ENCODE measurements at regions not wholly inside any gene's neighbourhood (a gene's known extent, or its start where the extent isn't known, plus 50 kb on each side); places are given as distances from the start of the nearest gene placed in this dataset.

DNA sequence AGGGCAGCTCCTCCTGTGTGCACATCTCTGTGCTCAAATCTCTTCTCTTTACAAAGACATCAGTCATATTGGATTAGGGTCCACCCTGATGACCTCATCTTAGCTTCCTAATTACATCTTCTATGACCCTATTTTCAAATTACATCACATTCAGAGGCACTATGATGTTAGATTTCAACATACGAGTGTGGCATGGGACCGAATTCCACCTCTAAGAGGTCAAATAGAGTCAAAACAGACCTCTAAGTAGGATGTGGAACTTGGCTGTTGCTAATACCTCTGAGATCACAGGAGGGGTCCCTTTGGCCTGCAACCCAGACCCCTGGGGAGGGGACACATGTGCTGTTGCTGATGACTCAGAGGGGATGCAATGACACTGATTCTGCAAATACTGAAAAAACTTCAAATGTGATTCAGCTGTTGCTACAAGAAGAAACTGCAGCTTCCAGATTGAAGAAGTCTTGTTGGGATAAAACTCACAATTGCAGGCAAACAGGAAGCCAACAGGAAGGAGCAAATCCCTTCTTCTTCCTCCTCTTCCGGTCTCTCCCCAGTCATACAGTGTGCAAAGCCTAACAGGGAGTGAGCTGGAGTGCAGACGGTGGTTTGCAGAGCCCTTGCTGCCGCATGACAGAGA lies 216.2 kb downstream of the MYLK4 start:
- ATAC-seq (replicated peaks in 1 of 4) (no peak), DNase-seq (no peak)
- H3K9me3 Mint-ChIP-seq, result peaks cover 0 to 4% (median 0%) of the 10 kb centered on the region in 3 donors
- H3K27ac Mint-ChIP-seq, result no peak overlapping the region
- H3K4me3 ChIP-seq (ENCODE audit: control insufficient read depth in 1 of 2, extremely low read depth in 1 of 2, low read length in 1 of 2), result no peak overlapping the region
- WGBS (ENCODE audit: insufficient coverage), result 80% methylated on average over 1 of the region's 5 CpGs
- no peak overlapping the region for H3K4me3 Mint-ChIP-seq
- no peaks in the 10 kb centered on the region for H3K4me1 Mint-ChIP-seq
- H3K27ac ChIP-seq (ENCODE audit: low read length), result no peak overlapping the region
- no peaks in the 10 kb centered on the region for H3K9me3 ChIP-seq
- peaks cover 54 to 65% of the 10 kb centered on the region in 2 donors for H3K27me3 Mint-ChIP-seq
- no peaks in the 10 kb centered on the region for H3K36me3 ChIP-seq (ENCODE audit: control insufficient read depth in 2 of 2, extremely low read depth in 1 of 2, insufficient read depth in 1 of 2, low read length in 1 of 2)
- peaks cover 2 to 32% of the 10 kb centered on the region in 2 experiments for H3K27me3 ChIP-seq (replicated peaks in 1 of 2; ENCODE audit: control insufficient read depth in 2 of 2, extremely low read depth in 1 of 2, insufficient read depth in 2 of 2, low read length in 1 of 2)
- H3K4me1 ChIP-seq (ENCODE audit: control insufficient read depth in 1 of 2, extremely low read depth in 1 of 2, insufficient read depth in 2 of 2, low read length in 2 of 2), result no peaks in the 10 kb centered on the region
- ChIA-PET POLR2A (no interaction called here), CTCF (no interaction called here)
- no peaks in the 10 kb centered on the region for H3K36me3 Mint-ChIP-seq

DNA sequence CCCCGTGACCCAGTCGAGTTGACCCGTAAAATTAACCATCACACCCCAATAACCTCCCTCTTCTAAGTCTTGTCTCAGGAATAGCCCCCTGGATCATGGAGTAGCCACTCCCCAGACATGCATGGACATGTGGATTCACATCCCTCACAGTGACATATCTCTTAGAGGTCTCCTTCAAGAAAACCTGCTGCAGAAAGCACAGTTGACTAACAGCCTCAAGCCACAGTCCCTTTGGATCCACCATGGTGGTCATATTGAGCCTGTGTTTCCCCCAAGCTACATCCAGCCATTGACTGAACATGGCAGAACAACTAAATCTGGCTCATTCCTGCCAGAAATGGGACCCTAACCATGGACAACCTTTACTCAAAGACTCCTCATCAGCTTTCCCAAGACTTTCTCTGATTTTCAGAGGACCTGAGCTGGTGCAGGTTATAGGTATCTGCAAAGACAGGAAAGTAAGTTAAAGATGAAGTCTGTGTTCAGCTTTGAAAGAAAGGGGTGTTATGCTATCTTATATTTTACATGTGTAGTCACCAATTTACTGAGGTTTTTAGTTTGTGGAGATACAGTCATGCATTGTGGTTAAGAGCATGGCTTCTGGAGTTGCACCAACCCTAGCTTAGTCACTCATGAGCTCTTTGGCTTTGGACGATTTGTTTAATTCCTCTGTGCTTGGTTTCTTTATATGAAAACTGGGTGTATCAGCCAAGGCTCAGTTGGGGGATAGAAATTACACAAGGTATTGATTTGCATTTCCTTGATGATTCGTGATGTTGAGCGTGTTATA lies 219.1 kb downstream of the MYLK4 start:
- no peak for DNase-seq
- Mint-ChIP-seq H3K36me3 (no peaks in the 10 kb centered on the region), H3K9me3 (peaks cover 0 to 5% (median 0%) of the 10 kb centered on the region in 3 donors), H3K27me3 (peaks cover 42 to 51% of the 10 kb centered on the region in 2 donors), H3K4me1 (no peaks in the 10 kb centered on the region), H3K4me3 (no peak overlapping the region), H3K27ac (no peak overlapping the region)
- no peaks in the 10 kb centered on the region for H3K4me1 ChIP-seq (ENCODE audit: control insufficient read depth in 1 of 2, extremely low read depth in 1 of 2, insufficient read depth in 2 of 2, low read length in 2 of 2)
- H3K4me3 ChIP-seq (ENCODE audit: control insufficient read depth in 1 of 2, extremely low read depth in 1 of 2, low read length in 1 of 2), result no peak overlapping the region
- no peak overlapping the region for H3K27ac ChIP-seq (ENCODE audit: low read length)
- peaks cover 0 to 29% of the 10 kb centered on the region in 2 experiments for H3K27me3 ChIP-seq (replicated peaks in 1 of 2; ENCODE audit: control insufficient read depth in 2 of 2, extremely low read depth in 1 of 2, insufficient read depth in 2 of 2, low read length in 1 of 2)
- ATAC-seq (replicated peaks in 1 of 4), result no peak
- H3K9me3 ChIP-seq, result no peaks in the 10 kb centered on the region
- ChIA-PET POLR2A (no interaction called here), CTCF (no interaction called here)
- H3K36me3 ChIP-seq (ENCODE audit: control insufficient read depth in 2 of 2, extremely low read depth in 1 of 2, insufficient read depth in 1 of 2, low read length in 1 of 2), result no peaks in the 10 kb centered on the region
- WGBS (ENCODE audit: insufficient coverage), result 66% methylated on average over 3 of the region's 6 CpGs

DNA sequence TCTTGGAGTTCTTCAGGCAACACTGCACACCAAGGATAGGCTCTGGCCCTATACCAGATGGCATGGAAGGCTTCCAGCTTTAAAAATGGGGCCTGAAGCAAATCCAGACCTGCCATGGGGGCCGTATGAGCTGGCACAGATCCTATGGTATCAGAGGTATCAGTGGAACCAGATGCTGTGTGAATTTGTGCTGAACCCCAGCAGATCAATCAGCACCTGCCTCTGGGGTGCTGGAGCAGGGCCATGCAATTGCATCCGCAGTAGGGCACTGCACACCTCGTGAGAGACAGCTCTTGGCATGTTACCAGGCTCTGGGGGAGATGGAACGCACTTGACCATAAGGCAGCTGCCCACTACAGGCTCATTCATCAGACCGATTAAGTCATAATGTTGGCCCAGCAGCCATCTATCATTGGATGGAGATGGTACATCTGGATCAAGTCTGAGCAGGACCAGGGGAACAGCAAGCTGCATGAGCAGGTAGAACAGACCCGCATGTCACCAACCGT lies 221.5 kb downstream of the MYLK4 start:
- no peaks in the 10 kb centered on the region for H3K4me1 Mint-ChIP-seq
- no peaks in the 10 kb centered on the region for H3K4me1 ChIP-seq (ENCODE audit: control insufficient read depth in 1 of 2, extremely low read depth in 1 of 2, insufficient read depth in 2 of 2, low read length in 2 of 2)
- ChIA-PET POLR2A (no interaction called here), CTCF (no interaction called here)
- WGBS (ENCODE audit: insufficient coverage), result 59% methylated on average over 7 of the region's 7 CpGs
- no peaks in the 10 kb centered on the region for H3K9me3 ChIP-seq
- no peak overlapping the region for H3K27ac ChIP-seq (ENCODE audit: low read length)
- H3K36me3 ChIP-seq (ENCODE audit: control insufficient read depth in 2 of 2, extremely low read depth in 1 of 2, insufficient read depth in 1 of 2, low read length in 1 of 2), result no peaks in the 10 kb centered on the region
- H3K9me3 Mint-ChIP-seq, result peaks cover 2 to 5% (median 3%) of the 10 kb centered on the region in 3 donors
- H3K27me3 Mint-ChIP-seq, result peaks cover 23 to 39% of the 10 kb centered on the region in 2 donors
- no peak overlapping the region for H3K27ac Mint-ChIP-seq
- ATAC-seq (replicated peaks in 1 of 4) (no peak), DNase-seq (no peak)
- peaks cover 0 to 17% of the 10 kb centered on the region in 2 experiments for H3K27me3 ChIP-seq (replicated peaks in 1 of 2; ENCODE audit: control insufficient read depth in 2 of 2, extremely low read depth in 1 of 2, insufficient read depth in 2 of 2, low read length in 1 of 2)
- no peaks in the 10 kb centered on the region for H3K36me3 Mint-ChIP-seq
- no peak overlapping the region for H3K4me3 ChIP-seq (ENCODE audit: control insufficient read depth in 1 of 2, extremely low read depth in 1 of 2, low read length in 1 of 2)
- H3K4me3 Mint-ChIP-seq, result no peak overlapping the region

DNA sequence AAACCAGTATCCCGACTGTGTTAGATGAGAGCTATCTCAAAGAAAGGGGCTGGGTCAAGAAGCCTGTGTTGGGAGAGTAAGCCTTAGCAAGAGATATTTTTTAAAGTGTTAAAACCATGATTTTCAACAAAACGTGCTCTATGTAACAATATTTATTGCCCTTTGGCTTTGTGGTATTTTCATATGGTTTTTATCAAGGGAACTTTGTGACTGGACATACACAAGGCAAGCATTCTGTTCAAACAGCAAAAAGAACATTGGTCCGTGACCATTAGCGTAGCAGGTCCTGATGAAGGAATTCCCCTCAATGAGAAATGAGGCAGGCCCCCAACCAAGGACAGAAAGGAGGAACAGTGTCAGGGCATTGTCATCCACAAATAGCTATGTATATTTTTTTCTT lies 222.6 kb downstream of the MYLK4 start:
- CTCF ChIA-PET, result interaction anchor here in 1 of 2 donors (0.5 kb wide), 1 partner anchor 84 kb away, joined by 4 read pairs; no protein-coding TSS in a partner anchor

DNA sequence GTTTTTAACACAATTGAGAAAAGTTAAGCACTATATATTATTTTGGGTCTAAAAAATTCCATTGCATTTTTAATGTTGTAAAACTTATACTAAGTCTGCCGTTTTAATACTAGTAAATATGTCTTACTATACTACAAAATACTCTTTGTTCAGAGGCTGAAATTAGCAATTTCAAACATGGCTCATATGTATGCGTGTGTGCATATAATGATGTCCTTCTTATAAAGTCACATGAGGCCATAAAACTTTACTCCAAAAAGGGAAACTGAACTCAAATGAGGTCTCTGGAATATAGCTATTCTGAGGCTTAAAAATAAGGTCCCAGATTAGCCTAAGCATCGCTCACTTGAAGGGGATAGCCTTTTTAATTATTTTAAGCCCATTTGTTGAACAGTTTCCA lies 224.0 kb downstream of the MYLK4 start:
- no peaks in the 10 kb centered on the region for H3K36me3 ChIP-seq (ENCODE audit: control insufficient read depth in 2 of 2, extremely low read depth in 1 of 2, insufficient read depth in 1 of 2, low read length in 1 of 2)
- peaks cover 31 to 43% of the 10 kb centered on the region in 2 donors for H3K27me3 Mint-ChIP-seq
- peaks cover 10 to 17% (median 13%) of the 10 kb centered on the region in 3 donors for H3K9me3 Mint-ChIP-seq
- H3K36me3 Mint-ChIP-seq, result no peaks in the 10 kb centered on the region
- peaks cover 0 to 14% of the 10 kb centered on the region in 2 experiments for H3K27me3 ChIP-seq (replicated peaks in 1 of 2; ENCODE audit: control insufficient read depth in 2 of 2, extremely low read depth in 1 of 2, insufficient read depth in 2 of 2, low read length in 1 of 2)
- ATAC-seq (replicated peaks in 1 of 4), result no peak
- no CpG with 5 or more reads among the region's 3 CpGs for WGBS (ENCODE audit: insufficient coverage)
- POLR2A ChIA-PET, result no interaction called here
- CTCF ChIA-PET, result no interaction called here
- no peak overlapping the region for H3K4me3 ChIP-seq (ENCODE audit: control insufficient read depth in 1 of 2, extremely low read depth in 1 of 2, low read length in 1 of 2)
- H3K4me1 ChIP-seq (ENCODE audit: control insufficient read depth in 1 of 2, extremely low read depth in 1 of 2, insufficient read depth in 2 of 2, low read length in 2 of 2), result no peaks in the 10 kb centered on the region
- no peak overlapping the region for H3K27ac ChIP-seq (ENCODE audit: low read length)
- no peak overlapping the region for H3K27ac Mint-ChIP-seq
- no peak for DNase-seq
- H3K9me3 ChIP-seq, result no peaks in the 10 kb centered on the region
- H3K4me3 Mint-ChIP-seq, result no peak overlapping the region
- H3K4me1 Mint-ChIP-seq, result peaks cover 7 to 11% (median 8%) of the 10 kb centered on the region in 3 donors

More for the DNA sequence above, 222.6 kb downstream of the MYLK4 start:
- Mint-ChIP-seq H3K27ac (no peak overlapping the region), H3K36me3 (no peaks in the 10 kb centered on the region), H3K27me3 (peaks cover 23 to 39% of the 10 kb centered on the region in 2 donors), H3K9me3 (peaks cover 8 to 11% (median 10%) of the 10 kb centered on the region in 3 donors), H3K4me3 (no peak overlapping the region), H3K4me1 (no peaks in the 10 kb centered on the region)
- no peak for DNase-seq
- Histone ChIP-seq H3K9me3 (no peaks in the 10 kb centered on the region), H3K4me3 (ENCODE audit: control insufficient read depth in 1 of 2, extremely low read depth in 1 of 2, low read length in 1 of 2) (no peak overlapping the region), H3K36me3 (ENCODE audit: control insufficient read depth in 2 of 2, extremely low read depth in 1 of 2, insufficient read depth in 1 of 2, low read length in 1 of 2) (no peaks in the 10 kb centered on the region), H3K4me1 (ENCODE audit: control insufficient read depth in 1 of 2, extremely low read depth in 1 of 2, insufficient read depth in 2 of 2, low read length in 2 of 2) (no peaks in the 10 kb centered on the region), H3K27me3 (replicated peaks in 1 of 2; ENCODE audit: control insufficient read depth in 2 of 2, extremely low read depth in 1 of 2, insufficient read depth in 2 of 2, low read length in 1 of 2) (peaks cover 0 to 16% of the 10 kb centered on the region in 2 experiments), H3K27ac (ENCODE audit: low read length) (no peak overlapping the region)
- no peak for ATAC-seq (replicated peaks in 1 of 4)
- POLR2A ChIA-PET, result no interaction called here
- WGBS (ENCODE audit: insufficient coverage), result 80% methylated on average over 1 of the region's 4 CpGs

DNA sequence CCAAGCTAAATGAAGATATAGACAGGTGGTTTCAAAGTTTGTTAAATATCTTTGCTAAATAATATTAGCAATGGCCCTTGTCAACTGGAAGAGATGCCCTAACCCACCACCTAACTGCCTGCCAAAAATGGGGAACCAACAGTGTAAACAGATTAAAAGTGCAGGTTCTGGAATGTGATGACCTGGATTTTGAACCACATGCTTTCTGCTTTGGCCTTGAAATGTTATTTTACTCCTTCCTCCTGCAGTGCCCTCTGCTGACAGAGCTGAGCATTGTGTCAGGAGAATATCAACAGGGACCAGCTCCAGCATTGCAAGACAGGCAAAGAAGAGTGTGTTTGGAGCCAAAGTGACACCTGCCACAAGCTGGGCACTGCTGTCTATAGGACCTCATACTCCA lies 226.6 kb downstream of the MYLK4 start:
- Histone ChIP-seq H3K27ac (ENCODE audit: low read length) (no peak overlapping the region), H3K4me1 (ENCODE audit: control insufficient read depth in 1 of 2, extremely low read depth in 1 of 2, insufficient read depth in 2 of 2, low read length in 2 of 2) (no peaks in the 10 kb centered on the region), H3K9me3 (no peaks in the 10 kb centered on the region), H3K27me3 (replicated peaks in 1 of 2; ENCODE audit: control insufficient read depth in 2 of 2, extremely low read depth in 1 of 2, insufficient read depth in 2 of 2, low read length in 1 of 2) (peaks cover 0 to 12% of the 10 kb centered on the region in 2 experiments), H3K4me3 (ENCODE audit: control insufficient read depth in 1 of 2, extremely low read depth in 1 of 2, low read length in 1 of 2) (no peak overlapping the region), H3K36me3 (ENCODE audit: control insufficient read depth in 2 of 2, extremely low read depth in 1 of 2, insufficient read depth in 1 of 2, low read length in 1 of 2) (no peaks in the 10 kb centered on the region)
- ATAC-seq (replicated peaks in 1 of 4) (no peak), DNase-seq (no peak)
- Mint-ChIP-seq H3K27ac (no peak overlapping the region), H3K4me1 (peaks cover 7 to 11% (median 8%) of the 10 kb centered on the region in 3 donors), H3K36me3 (no peaks in the 10 kb centered on the region), H3K9me3 (peaks cover 8 to 21% (median 10%) of the 10 kb centered on the region in 3 donors), H3K27me3 (peaks cover 23 to 34% of the 10 kb centered on the region in 2 donors), H3K4me3 (no peak overlapping the region)
- ChIA-PET CTCF (no interaction called here), POLR2A (no interaction called here)
